ENCODE measurements at regions not wholly inside any gene's neighbourhood (a gene's known extent, or its start where the extent isn't known, plus 50 kb on each side); places are given as distances from the start of the nearest gene placed in this dataset.

DNA sequence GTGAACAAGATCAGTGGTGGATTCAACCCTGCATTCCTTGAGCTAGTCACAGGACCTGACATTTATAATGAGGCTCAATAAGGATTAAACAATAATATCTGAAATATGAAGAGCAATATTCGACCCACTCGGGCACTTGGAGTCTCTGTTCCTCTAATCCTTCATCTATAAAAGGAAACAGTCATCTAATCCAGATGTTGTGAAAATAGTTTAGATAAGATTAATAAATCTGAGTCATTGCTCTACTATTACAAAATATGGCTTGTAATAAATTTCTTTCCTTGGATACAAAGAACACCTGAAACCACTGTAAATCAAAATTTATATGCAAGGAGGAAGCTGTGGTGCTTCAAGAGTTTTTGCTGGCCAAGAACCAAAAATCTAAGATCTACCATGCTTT lies 846.9 kb upstream of the ACVR2A start:
- Histone ChIP-seq H3K27me3 (ENCODE audit: control insufficient read depth, insufficient read depth, low read length) (no peaks in the 10 kb centered on the region), H4K20me1 (ENCODE audit: control insufficient read depth, extremely low read depth, insufficient read depth, low read length) (no peaks in the 10 kb centered on the region), H3K79me2 (ENCODE audit: control insufficient read depth, insufficient read depth, low read length) (no peaks in the 10 kb centered on the region), H3K4me2 (ENCODE audit: extremely low read depth, insufficient read depth, low read length) (no peak overlapping the region), H3K4me3 (replicated peaks in 1 of 4; ENCODE audit: control extremely low read depth in 1 of 4, insufficient read depth in 1 of 4, low read depth in 3 of 4, low read length in 4 of 4) (no peak overlapping the region), H3K9me3 (ENCODE audit: control insufficient read depth, insufficient read depth, low read depth, low read length) (no peaks in the 10 kb centered on the region), H3K4me1 (ENCODE audit: control insufficient read depth, extremely low read depth, insufficient read depth, low read length) (peaks cover 3% of the 10 kb centered on the region), H2AFZ (ENCODE audit: low read length) (no peak overlapping the region), H3K36me3 (ENCODE audit: control insufficient read depth, insufficient read depth, low read length) (no peaks in the 10 kb centered on the region), H3K9ac (ENCODE audit: insufficient read depth, low read length) (no peak overlapping the region), H3K27ac (ENCODE audit: insufficient read depth, low read length) (no peak overlapping the region)
- DNase-seq (ENCODE audit: low read depth in 2 of 2), result peak in 1 of 2 donors; percentile 34
- TF ChIP-seq, protein P1, sequence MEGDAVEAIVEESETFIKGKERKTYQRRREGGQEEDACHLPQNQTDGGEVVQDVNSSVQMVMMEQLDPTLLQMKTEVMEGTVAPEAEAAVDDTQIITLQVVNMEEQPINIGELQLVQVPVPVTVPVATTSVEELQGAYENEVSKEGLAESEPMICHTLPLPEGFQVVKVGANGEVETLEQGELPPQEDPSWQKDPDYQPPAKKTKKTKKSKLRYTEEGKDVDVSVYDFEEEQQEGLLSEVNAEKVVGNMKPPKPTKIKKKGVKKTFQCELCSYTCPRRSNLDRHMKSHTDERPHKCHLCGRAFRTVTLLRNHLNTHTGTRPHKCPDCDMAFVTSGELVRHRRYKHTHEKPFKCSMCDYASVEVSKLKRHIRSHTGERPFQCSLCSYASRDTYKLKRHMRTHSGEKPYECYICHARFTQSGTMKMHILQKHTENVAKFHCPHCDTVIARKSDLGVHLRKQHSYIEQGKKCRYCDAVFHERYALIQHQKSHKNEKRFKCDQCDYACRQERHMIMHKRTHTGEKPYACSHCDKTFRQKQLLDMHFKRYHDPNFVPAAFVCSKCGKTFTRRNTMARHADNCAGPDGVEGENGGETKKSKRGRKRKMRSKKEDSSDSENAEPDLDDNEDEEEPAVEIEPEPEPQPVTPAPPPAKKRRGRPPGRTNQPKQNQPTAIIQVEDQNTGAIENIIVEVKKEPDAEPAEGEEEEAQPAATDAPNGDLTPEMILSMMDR (conservative IDR thresholded peaks at IDR 0.05 in 1 of 2, IDR thresholded peaks at IDR 0.05 in 1 of 2; ENCODE audit: low read depth in 1 of 2, low read length in 2 of 2), result no peak
- no peak for TF ChIP-seq EZH2 (IDR thresholded peaks at IDR 0.05; ENCODE audit: low read length, missing control alignments)

DNA sequence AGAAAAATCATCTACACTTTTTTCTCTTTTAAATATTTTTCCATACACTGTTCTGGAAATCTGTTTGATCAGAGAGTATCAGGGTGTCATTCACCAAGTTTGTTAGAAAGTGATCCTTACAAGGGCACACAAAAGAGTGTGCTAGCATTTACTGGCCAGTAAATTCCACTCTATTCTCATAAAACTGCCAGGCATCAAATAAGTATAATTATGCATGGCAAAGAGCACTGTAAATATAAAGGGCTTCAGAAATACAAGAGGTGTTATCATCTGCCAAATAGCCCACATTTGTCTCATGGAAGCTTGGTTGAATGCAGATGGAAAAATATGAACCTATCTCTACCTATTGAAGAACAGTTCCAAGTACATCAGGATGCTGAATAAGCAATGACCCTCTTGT lies 847.3 kb upstream of the ACVR2A start:
- H4K20me1 ChIP-seq (ENCODE audit: control insufficient read depth, extremely low read depth, insufficient read depth, low read length), result no peaks in the 10 kb centered on the region
- H3K4me2 ChIP-seq (ENCODE audit: extremely low read depth, insufficient read depth, low read length), result no peak overlapping the region
- H3K4me3 ChIP-seq (replicated peaks in 1 of 4; ENCODE audit: control extremely low read depth in 1 of 4, insufficient read depth in 1 of 4, low read depth in 3 of 4, low read length in 4 of 4), result no peak overlapping the region
- H3K36me3 ChIP-seq (ENCODE audit: control insufficient read depth, insufficient read depth, low read length), result no peaks in the 10 kb centered on the region
- no peak for DNase-seq (ENCODE audit: low read depth in 2 of 2)
- no peak overlapping the region for H3K27ac ChIP-seq (ENCODE audit: insufficient read depth, low read length)
- no peak overlapping the region for H2AFZ ChIP-seq (ENCODE audit: low read length)
- no peak overlapping the region for H3K9ac ChIP-seq (ENCODE audit: insufficient read depth, low read length)
- H3K4me1 ChIP-seq (ENCODE audit: control insufficient read depth, extremely low read depth, insufficient read depth, low read length), result peaks cover 3% of the 10 kb centered on the region
- no peaks in the 10 kb centered on the region for H3K9me3 ChIP-seq (ENCODE audit: control insufficient read depth, insufficient read depth, low read depth, low read length)
- no peaks in the 10 kb centered on the region for H3K27me3 ChIP-seq (ENCODE audit: control insufficient read depth, insufficient read depth, low read length)
- no peaks in the 10 kb centered on the region for H3K79me2 ChIP-seq (ENCODE audit: control insufficient read depth, insufficient read depth, low read length)
- TF ChIP-seq, protein P1 (conservative IDR thresholded peaks at IDR 0.05 in 1 of 2, IDR thresholded peaks at IDR 0.05 in 1 of 2; ENCODE audit: low read depth in 1 of 2, low read length in 2 of 2), result no peak
- TF ChIP-seq EZH2 (IDR thresholded peaks at IDR 0.05; ENCODE audit: low read length, missing control alignments), result no peak

DNA sequence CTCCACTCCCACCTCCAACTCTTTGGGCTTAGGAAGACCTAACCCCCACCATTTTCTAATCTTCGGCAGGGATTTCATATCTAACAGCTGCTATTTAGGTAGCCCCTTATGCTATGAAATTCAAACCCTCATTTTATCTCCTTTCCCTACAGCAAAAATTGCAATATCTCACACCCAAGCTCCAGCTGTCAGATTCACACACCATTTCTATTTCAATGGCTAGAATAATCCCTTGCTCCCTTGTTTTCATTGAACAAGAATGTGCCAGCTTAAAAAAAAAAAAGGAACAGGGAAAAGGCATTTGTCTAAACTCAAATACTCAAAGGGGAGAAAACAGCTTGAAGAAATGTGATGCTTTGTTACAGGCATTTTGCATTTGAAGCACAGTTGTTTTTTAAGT lies 850.6 kb upstream of the ACVR2A start:
- TF ChIP-seq, protein P1 (conservative IDR thresholded peaks at IDR 0.05 in 1 of 2, IDR thresholded peaks at IDR 0.05 in 1 of 2; ENCODE audit: low read depth in 1 of 2, low read length in 2 of 2), result no peak
- no peak for TF ChIP-seq EZH2 (IDR thresholded peaks at IDR 0.05; ENCODE audit: low read length, missing control alignments)
- Histone ChIP-seq H3K4me3 (replicated peaks in 1 of 4; ENCODE audit: control extremely low read depth in 1 of 4, insufficient read depth in 1 of 4, low read depth in 3 of 4, low read length in 4 of 4) (no peak overlapping the region), H3K27ac (ENCODE audit: insufficient read depth, low read length) (no peak overlapping the region), H2AFZ (ENCODE audit: low read length) (no peak overlapping the region), H4K20me1 (ENCODE audit: control insufficient read depth, extremely low read depth, insufficient read depth, low read length) (no peaks in the 10 kb centered on the region), H3K9me3 (ENCODE audit: control insufficient read depth, insufficient read depth, low read depth, low read length) (no peaks in the 10 kb centered on the region), H3K9ac (ENCODE audit: insufficient read depth, low read length) (no peak overlapping the region), H3K4me2 (ENCODE audit: extremely low read depth, insufficient read depth, low read length) (no peak overlapping the region), H3K27me3 (ENCODE audit: control insufficient read depth, insufficient read depth, low read length) (no peaks in the 10 kb centered on the region), H3K4me1 (ENCODE audit: control insufficient read depth, extremely low read depth, insufficient read depth, low read length) (peaks cover 3% of the 10 kb centered on the region), H3K36me3 (ENCODE audit: control insufficient read depth, insufficient read depth, low read length) (no peaks in the 10 kb centered on the region), H3K79me2 (ENCODE audit: control insufficient read depth, insufficient read depth, low read length) (no peaks in the 10 kb centered on the region)
- no peak for DNase-seq (ENCODE audit: low read depth in 2 of 2)

Data from fibroblast of lung (primary cell).